SK-N-SH treated with all-trans-retinoic acid at 6 μM for 48 hours (cell line): ENCODE measurements at regions not wholly inside any gene's neighbourhood (a gene's known extent, or its start where the extent isn't known, plus 50 kb on each side); places are given as distances from the start of the nearest gene placed in this dataset.

ENCODE experiments used
- ATAC-seq: fragments of 200-7000 bp; cut with Tn5 transposase; 3 replicates; pipeline ENCODE4 v1.9.1; 2020; ENCODE audit warnings: mild to moderate bottlenecking, moderate library complexity
- ARNTL ChIP-seq: fragments of 450-650 bp; formaldehyde crosslinking; IDR thresholded peaks from 2 replicates; pipeline ENCODE4 v1.5.0; 2020; ENCODE audit warnings: low read depth, mild to moderate bottlenecking, moderate library complexity, borderline replicate concordance
- BACH2 ChIP-seq: fragments of 250-450 bp; sonication (Bioruptor Pico); IDR thresholded peaks from 2 replicates; pipeline ENCODE4 v1.9.0; 2021; ENCODE audit warnings: mild to moderate bottlenecking, borderline replicate concordance
- CREB5 ChIP-seq: fragments of 250-450 bp; sonication (Bioruptor Pico); IDR thresholded peaks from 2 replicates; pipeline ENCODE4 v1.5.1; 2020; ENCODE audit warnings: low read depth, mild to moderate bottlenecking, moderate library complexity
- CSDC2 ChIP-seq: fragments of 250-450 bp; sonication (Bioruptor Pico); IDR thresholded peaks from 2 replicates; pipeline ENCODE4 v1.5.0; 2020; ENCODE audit warnings: mild to moderate bottlenecking, moderate library complexity
- CSRNP3 ChIP-seq: fragments of 250-450 bp; sonication (Bioruptor Pico); IDR thresholded peaks from 2 replicates; pipeline ENCODE4 v1.5.1; 2021; ENCODE audit warnings: mild to moderate bottlenecking, moderate library complexity
- ESRRG ChIP-seq: fragments of 250-450 bp; sonication (Bioruptor Pico); IDR thresholded peaks from 2 replicates; pipeline ENCODE4 v1.6.1; 2021; ENCODE audit warnings: mild to moderate bottlenecking
- GLIS3 ChIP-seq: fragments of 250-450 bp; sonication (Bioruptor Pico); IDR thresholded peaks from 2 replicates; pipeline ENCODE4 v1.5.0; 2020; ENCODE audit warnings: mild to moderate bottlenecking, moderate library complexity
- ISL1 ChIP-seq: fragments of 250-450 bp; sonication (Bioruptor Pico); IDR thresholded peaks from 2 replicates; pipeline ENCODE4 v2.1.2; 2022; ENCODE audit warnings: mild to moderate bottlenecking, moderate library complexity
- OSR1 ChIP-seq: fragments of 250-450 bp; sonication (Bioruptor Pico); IDR thresholded peaks from 2 replicates; pipeline ENCODE4 v1.8.0; 2022; ENCODE audit warnings: moderate library complexity, mild to moderate bottlenecking, inconsistent platforms
- POU6F1 ChIP-seq: fragments of 250-450 bp; sonication (Bioruptor Pico); IDR thresholded peaks from 2 replicates; pipeline ENCODE4 v1.8.0; 2021; ENCODE audit warnings: low read depth, mild to moderate bottlenecking, moderate library complexity, borderline replicate concordance
- PPARA ChIP-seq: fragments of 250-450 bp; sonication (Bioruptor Pico); IDR thresholded peaks from 2 replicates; pipeline ENCODE4 v1.5.0; 2020; ENCODE audit warnings: mild to moderate bottlenecking, borderline replicate concordance
- RARB ChIP-seq: fragments of 250-450 bp; sonication (Bioruptor Pico); IDR thresholded peaks from 2 replicates; pipeline ENCODE4 v1.8.0; 2021; ENCODE audit warnings: mild to moderate bottlenecking, moderate library complexity
- SNAI2 ChIP-seq: fragments of 250-450 bp; sonication (Bioruptor Pico); IDR thresholded peaks from 2 replicates; pipeline ENCODE4 v1.5.0; 2020; ENCODE audit warnings: mild to moderate bottlenecking, moderate library complexity
- TCF4 ChIP-seq: fragments of 250-450 bp; sonication (Bioruptor Pico); IDR thresholded peaks from 2 replicates; pipeline ENCODE4 v1.8.0; 2021; ENCODE audit warnings: mild to moderate bottlenecking, moderate library complexity, borderline replicate concordance
- TOX ChIP-seq: fragments of 250-450 bp; sonication (Bioruptor Pico); IDR thresholded peaks from 2 replicates; pipeline ENCODE4 v1.8.0; 2021; ENCODE audit warnings: mild to moderate bottlenecking, moderate library complexity, borderline replicate concordance
- TSHZ2 ChIP-seq: fragments of 250-450 bp; sonication (Bioruptor Pico); IDR thresholded peaks from 2 replicates; pipeline ENCODE4 v1.5.0; 2020; ENCODE audit warnings: mild to moderate bottlenecking, moderate library complexity
- ZC3H10 ChIP-seq: fragments of 250-450 bp; sonication (Bioruptor Pico); IDR thresholded peaks from 2 replicates; pipeline ENCODE4 v1.5.1; 2021; ENCODE audit warnings: mild to moderate bottlenecking, moderate library complexity
- ZFP3 ChIP-seq: fragments of 250-450 bp; sonication (Bioruptor Pico); IDR thresholded peaks from 2 replicates; pipeline ENCODE4 v1.5.0; 2020; ENCODE audit warnings: mild to moderate bottlenecking, moderate library complexity
- ZNF565 ChIP-seq: fragments of 450-650 bp; formaldehyde crosslinking; conservative IDR thresholded peaks from 2 replicates; pipeline ENCODE4 v1.5.0; 2020; ENCODE audit warnings: low read depth, mild to moderate bottlenecking, moderate library complexity
- ZNF70 ChIP-seq: fragments of 450-650 bp; formaldehyde crosslinking; IDR thresholded peaks from 2 replicates; pipeline ENCODE4 v1.5.0; 2020; ENCODE audit warnings: mild to moderate bottlenecking, moderate library complexity
- ZNF8 ChIP-seq: fragments of 450-650 bp; formaldehyde crosslinking; IDR thresholded peaks from 2 replicates; pipeline ENCODE4 v1.5.0; 2020; ENCODE audit warnings: mild to moderate bottlenecking, moderate library complexity

GRCh38 chr4:186840771-186841301 is 117.2 kb upstream of the FAT1 start:
- no peak for ATAC-seq
- TF ChIP-seq TSHZ2 (CRISPR knock-in tag) (no peak), ISL1 (CRISPR knock-in tag) (no peak), CREB5 (CRISPR knock-in tag) (no peak), ZC3H10 (no peak), GLIS3 (CRISPR knock-in tag) (no peak), ZNF8 (CRISPR knock-in tag) (no peak)

GRCh38 chr4:186844059-186844681 is 120.5 kb upstream of the FAT1 start:
- ATAC-seq, result peak; percentile 77
- TF ChIP-seq ZNF70 (CRISPR knock-in tag), result no peak
- no peak for TF ChIP-seq POU6F1 (CRISPR knock-in tag)
- no peak for TF ChIP-seq CSDC2 (CRISPR knock-in tag)
- no peak for TF ChIP-seq GLIS3 (CRISPR knock-in tag)
- no peak for TF ChIP-seq RARB

- TF ChIP-seq ZNF565 (CRISPR knock-in tag) (no peak), ISL1 (CRISPR knock-in tag) (no peak)
- peak; percentile 82 for ATAC-seq
Measured at GRCh38 chr4:186845137-186845842, 121.6 kb upstream of the FAT1 start.

GRCh38 chr4:186846426-186846825 is 122.8 kb upstream of the FAT1 start:
- TF ChIP-seq ZFP3 (no peak), GLIS3 (CRISPR knock-in tag) (no peak), OSR1 (CRISPR knock-in tag) (no peak), CREB5 (CRISPR knock-in tag) (no peak), TCF4 (CRISPR knock-in tag) (no peak), ZC3H10 (no peak), ISL1 (CRISPR knock-in tag) (no peak), TSHZ2 (CRISPR knock-in tag) (no peak), ZNF8 (CRISPR knock-in tag) (no peak), BACH2 (CRISPR knock-in tag) (no peak), TOX (no peak), RARB (no peak), ARNTL (CRISPR knock-in tag) (no peak), POU6F1 (CRISPR knock-in tag) (no peak), PPARA (CRISPR knock-in tag) (no peak), CSRNP3 (no peak), SNAI2 (no peak), ESRRG (CRISPR knock-in tag) (no peak), ZNF70 (CRISPR knock-in tag) (no peak), CSDC2 (CRISPR knock-in tag) (no peak)
- ATAC-seq, result no peak
